Glutamatergic neuron (in vitro differentiated cells): ENCODE measurements at regions not wholly inside any gene's neighbourhood (a gene's known extent, or its start where the extent isn't known, plus 50 kb on each side); places are given as distances from the start of the nearest gene placed in this dataset.

Experiments used
- DNase-seq: peaks from one replicate; pipeline ENCODE4 v3.0.0; 2022
- H3K27ac Mint-ChIP-seq: one replicate; pipeline ENCODE4 v1.8.0; 2020; ENCODE audit warnings: mild to moderate bottlenecking, mixed read lengths, inconsistent platforms; ENCODE audit not compliant: unreplicated experiment
- H3K27me3 Mint-ChIP-seq: one replicate; pipeline ENCODE4 v1.8.0; 2020; ENCODE audit warnings: mild to moderate bottlenecking, moderate library complexity, mixed read lengths, inconsistent platforms; ENCODE audit not compliant: unreplicated experiment
- H3K36me3 Mint-ChIP-seq: one replicate; pipeline ENCODE4 v1.8.0; 2020; ENCODE audit warnings: mild to moderate bottlenecking, mixed read lengths, inconsistent platforms; ENCODE audit not compliant: unreplicated experiment
- H3K4me1 Mint-ChIP-seq: one replicate; pipeline ENCODE4 v1.8.0; 2020; ENCODE audit warnings: mild to moderate bottlenecking, low read depth, mixed read lengths, inconsistent platforms; ENCODE audit not compliant: unreplicated experiment
- H3K4me3 Mint-ChIP-seq: one replicate; pipeline ENCODE4 v1.8.0; 2020; ENCODE audit warnings: mild to moderate bottlenecking, mixed read lengths, inconsistent platforms; ENCODE audit not compliant: unreplicated experiment
- H3K9me3 Mint-ChIP-seq: one replicate; pipeline ENCODE4 v1.8.0; 2020; ENCODE audit warnings: mild to moderate bottlenecking, moderate library complexity, mixed read lengths, inconsistent platforms; ENCODE audit not compliant: unreplicated experiment
- CTCF ChIP-seq: fragments of 200-600 bp; sonication (generic); IDR thresholded peaks from one replicate; pipeline ENCODE4 v1.5.0; 2021; ENCODE audit not compliant: partially characterized antibody, unreplicated experiment

- TF ChIP-seq CTCF = no peak
- H3K27ac Mint-ChIP-seq = no peak overlapping the region
- no peak for DNase-seq
Measured at GRCh38 chr15:85943791-85944190, 135.9 kb upstream of the AGBL1 start.

GRCh38 chr15:85947021-85947420 lies 132.7 kb upstream of the AGBL1 start:
- Mint-ChIP-seq H3K27ac (no peak overlapping the region), H3K27me3 (peaks cover 3% of the 10 kb centered on the region), H3K36me3 (no peaks in the 10 kb centered on the region), H3K4me3 (no peak overlapping the region), H3K4me1 (peaks cover 4% of the 10 kb centered on the region), H3K9me3 (peaks cover 2% of the 10 kb centered on the region)
- DNase-seq = no peak
- no peak for TF ChIP-seq CTCF

More at GRCh38 chr15:85943791-85944190, 135.9 kb upstream of the AGBL1 start:
- Mint-ChIP-seq H3K27me3 (peaks cover 3% of the 10 kb centered on the region), H3K4me1 (peaks cover 4% of the 10 kb centered on the region), H3K36me3 (no peaks in the 10 kb centered on the region), H3K4me3 (no peak overlapping the region), H3K9me3 (no peaks in the 10 kb centered on the region)

- peaks cover 4% of the 10 kb centered on the region for H3K4me1 Mint-ChIP-seq
- H3K9me3 Mint-ChIP-seq = peaks cover 2% of the 10 kb centered on the region
- no peak overlapping the region for H3K27ac Mint-ChIP-seq
- TF ChIP-seq CTCF = no peak
- no peak for DNase-seq
- H3K27me3 Mint-ChIP-seq = peaks cover 3% of the 10 kb centered on the region
- H3K4me3 Mint-ChIP-seq = no peak overlapping the region
- H3K36me3 Mint-ChIP-seq = no peaks in the 10 kb centered on the region
Measured at GRCh38 chr15:85947936-85948335, 131.7 kb upstream of the AGBL1 start.

DNA sequence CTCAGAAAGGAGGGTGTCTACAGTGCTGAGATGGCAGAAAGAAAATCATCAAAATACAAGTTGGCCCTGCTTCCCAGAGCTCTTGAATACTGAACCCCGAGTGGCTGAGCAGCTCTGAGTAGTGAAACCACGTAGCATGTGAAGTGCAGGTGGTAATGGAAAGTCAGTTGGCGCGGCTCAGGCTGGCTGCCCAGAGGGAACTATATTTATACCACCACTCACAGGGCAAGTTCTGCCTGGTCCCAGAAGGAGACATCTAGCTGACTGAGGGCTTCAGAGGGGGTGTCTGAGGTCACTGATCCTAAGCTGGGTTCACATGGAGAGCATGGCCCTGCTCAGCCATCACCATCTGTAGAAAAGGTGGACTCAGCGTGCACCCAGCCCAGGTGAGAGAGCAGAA lies 129.6 kb upstream of the AGBL1 start:
- DNase-seq = no peak
- Mint-ChIP-seq H3K27me3 (peaks cover 3% of the 10 kb centered on the region), H3K36me3 (no peaks in the 10 kb centered on the region), H3K27ac (no peak overlapping the region), H3K4me1 (no peaks in the 10 kb centered on the region), H3K9me3 (peaks cover 2% of the 10 kb centered on the region), H3K4me3 (no peak overlapping the region)
- TF ChIP-seq CTCF = no peak

DNA sequence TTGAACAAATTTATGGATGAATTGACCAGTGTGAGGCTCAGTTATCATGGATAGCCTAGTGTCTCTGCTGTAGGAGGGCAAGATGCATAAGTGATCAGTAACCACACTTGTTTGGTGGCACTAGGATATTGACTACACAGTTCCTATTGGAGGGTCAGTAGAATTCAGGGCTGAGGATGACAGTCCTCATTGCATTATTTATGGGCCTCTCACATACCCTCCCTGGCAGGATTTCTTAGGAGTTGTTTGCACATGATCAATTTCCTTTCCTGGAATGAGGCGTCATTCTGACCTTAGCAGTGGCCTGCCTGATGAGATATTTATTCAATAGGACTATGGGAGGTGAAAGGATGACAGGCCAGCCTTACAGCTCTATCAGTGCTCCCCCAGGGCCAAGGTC lies 125.1 kb upstream of the AGBL1 start:
- Mint-ChIP-seq H3K36me3 (no peaks in the 10 kb centered on the region), H3K9me3 (peaks cover 2% of the 10 kb centered on the region), H3K27me3 (peaks cover 3% of the 10 kb centered on the region), H3K27ac (no peak overlapping the region), H3K4me1 (no peaks in the 10 kb centered on the region), H3K4me3 (no peak overlapping the region)
- TF ChIP-seq CTCF = no peak
- DNase-seq = no peak
